LoVo (cell line): ENCODE measurements at regions not wholly inside any gene's neighbourhood (a gene's known extent, or its start where the extent isn't known, plus 50 kb on each side); places are given as distances from the start of the nearest gene placed in this dataset.
"Not testable (repeated sequence)": the region's sequence is repeated elsewhere in the genome, so short reads cannot be mapped to it uniquely, and the experiment has no call there.

Experiments used
- DNase-seq: peaks from one replicate; pipeline ENCODE4 v3.0.0-alpha.2; 2016; ENCODE audit warnings: low spot score

GRCh38 chr13:85601526-85601925, 197.7 kb downstream of the SLITRK6 start:
- no peak for DNase-seq

- DNase-seq, result no peak
Measured at GRCh38 chr13:85597790-85598500, 201.3 kb downstream of the SLITRK6 start.

GRCh38 chr13:85592211-85592610, 207.0 kb downstream of the SLITRK6 start:
- no peak for DNase-seq

GRCh38 chr13:85590231-85590931, 208.8 kb downstream of the SLITRK6 start:
- no peak for DNase-seq

- DNase-seq, result no peak
Measured at GRCh38 chr13:85589021-85589420, 210.2 kb downstream of the SLITRK6 start.

- DNase-seq, result no peak
Measured at GRCh38 chr13:85588359-85588758, 210.9 kb downstream of the SLITRK6 start.

- no peak for DNase-seq
Measured at GRCh38 chr13:85586856-85587255, 212.4 kb downstream of the SLITRK6 start.

- DNase-seq, result no peak
Measured at GRCh38 chr13:85586422-85586831, 212.8 kb downstream of the SLITRK6 start.

GRCh38 chr13:85582890-85583289, 216.3 kb downstream of the SLITRK6 start:
- no peak for DNase-seq

- no peak for DNase-seq
Measured at GRCh38 chr13:85575110-85575509, 224.1 kb downstream of the SLITRK6 start.

- DNase-seq, result no peak
Measured at GRCh38 chr13:85567909-85568308, 231.3 kb downstream of the SLITRK6 start.

- DNase-seq, result no peak
Measured at GRCh38 chr13:85565652-85566051, 233.6 kb downstream of the SLITRK6 start.

- no peak for DNase-seq
Measured at GRCh38 chr13:85564598-85564997, 234.6 kb downstream of the SLITRK6 start.

- no peak for DNase-seq
Measured at GRCh38 chr13:85562282-85562681, 236.9 kb downstream of the SLITRK6 start.

- DNase-seq, result no peak
Measured at GRCh38 chr13:85557691-85558467, 241.3 kb downstream of the SLITRK6 start.

GRCh38 chr13:85551012-85551411, 248.2 kb downstream of the SLITRK6 start:
- DNase-seq, result no peak

GRCh38 chr13:85549819-85550218, 249.4 kb downstream of the SLITRK6 start:
- DNase-seq, result no peak

GRCh38 chr13:85548845-85549244, 250.4 kb downstream of the SLITRK6 start:
- DNase-seq, result not testable (repeated sequence)

GRCh38 chr13:85545771-85546170, 253.4 kb downstream of the SLITRK6 start:
- DNase-seq, result no peak

- DNase-seq, result no peak
Measured at GRCh38 chr13:85544756-85545155, 254.5 kb downstream of the SLITRK6 start.

GRCh38 chr13:85543144-85543543, 256.1 kb downstream of the SLITRK6 start:
- DNase-seq, result no peak

- DNase-seq, result no peak
Measured at GRCh38 chr13:85541476-85541875, 257.7 kb downstream of the SLITRK6 start.

GRCh38 chr13:85538957-85539356, 260.3 kb downstream of the SLITRK6 start:
- no peak for DNase-seq
